ENCODE measurements at regions not wholly inside any gene's neighbourhood (a gene's known extent, or its start where the extent isn't known, plus 50 kb on each side); places are given as distances from the start of the nearest gene placed in this dataset.

GRCh38 chr9:73259086-73259696 lies 107.5 kb downstream of the ANXA1 start:
- CTCF ChIA-PET = no interaction called here
- dilution Hi-C loops (cut with MboI; ENCODE audit: extremely low pct_ligation_motif_present, low sequenced_read_pairs) = no loop called here
- FAIRE-seq = no peak

More at GRCh38 chr9:73259086-73259696, 107.5 kb downstream of the ANXA1 start:
- POLR2A ChIA-PET = no interaction called here
- no peak overlapping the region for H3K27ac ChIP-seq (ENCODE audit: insufficient read depth, low read depth, low read length)
- H3K36me3 ChIP-seq (ENCODE audit: control insufficient read depth in 2 of 2, extremely low read depth in 1 of 2, insufficient read depth in 2 of 2, low read length in 2 of 2) = no peaks in the 10 kb centered on the region
- BruUV-seq (replicated peaks) = no TSS peak
- no peak overlapping the region for H3K4me2 ChIP-seq (ENCODE audit: insufficient read depth, low read length)
- no peaks in the 10 kb centered on the region for H3K79me2 ChIP-seq (ENCODE audit: control insufficient read depth, insufficient read depth, low read length)
- no peak for DNase-seq (ENCODE audit: low read depth, low spot score)
- H2AFZ ChIP-seq (ENCODE audit: low read depth, low read length) = no peak overlapping the region
- H3K9me1 ChIP-seq (replicated peaks; ENCODE audit: control insufficient read depth, extremely low read depth, insufficient read depth, low read length) = no peaks in the 10 kb centered on the region
- no peaks in the 10 kb centered on the region for H4K20me1 ChIP-seq (replicated peaks; ENCODE audit: control insufficient read depth, extremely low read depth, insufficient read depth, low read length)
- no peaks in the 10 kb centered on the region for H3K27me3 ChIP-seq (ENCODE audit: control insufficient read depth in 2 of 2, insufficient read depth in 2 of 2, low read length in 2 of 2)
- H3K4me3 ChIP-seq (replicated peaks in 1 of 3; ENCODE audit: insufficient read depth in 1 of 3, low read depth in 1 of 3, low read length in 3 of 3) = no peak overlapping the region
- TF ChIP-seq MAX (IDR thresholded peaks at IDR 0.05; ENCODE audit: insufficient read depth, insufficient read length) (no peak), POLR2AphosphoS5 (IDR thresholded peaks at IDR 0.05; ENCODE audit: insufficient read depth, low read depth, low read length) (no peak), MYC (IDR thresholded peaks at IDR 0.05; ENCODE audit: low read depth, low read length) (no peak), CTCF (IDR thresholded peaks at IDR 0.05; ENCODE audit: extremely low read depth in 1 of 2, insufficient read depth in 1 of 2, low read depth in 1 of 2, low read length in 2 of 2) (no peak), EZH2 (IDR thresholded peaks at IDR 0.05; ENCODE audit: borderline replicate concordance, low read depth, low read length, severe bottlenecking) (no peak), POLR2A (IDR thresholded peaks at IDR 0.05; ENCODE audit: low read depth, low read length) (no peak), JUN (IDR thresholded peaks at IDR 0.05; ENCODE audit: borderline replicate concordance, insufficient read depth, insufficient read length, low read depth) (no peak), GATA2 (IDR thresholded peaks at IDR 0.05; ENCODE audit: insufficient read depth, insufficient read length, low read depth, low read length) (no peak), FOS (IDR thresholded peaks at IDR 0.05; ENCODE audit: borderline replicate concordance, insufficient read depth, low read length) (no peak)
- H3K9me3 ChIP-seq (replicated peaks; ENCODE audit: control insufficient read depth, insufficient read depth, low read length) = no peaks in the 10 kb centered on the region
- H3K9ac ChIP-seq (replicated peaks; ENCODE audit: extremely low read depth, insufficient read depth, low read length) = no peak overlapping the region
- intact Hi-C loops (cut with micrococcal nuclease) = no loop called here
- no peaks in the 10 kb centered on the region for H3K4me1 ChIP-seq (ENCODE audit: control insufficient read depth, extremely low read depth, insufficient read depth, low read length)

All from endothelial cell of umbilical vein (primary cell).